GM23338 (cell line): ENCODE measurements at regions not wholly inside any gene's neighbourhood (a gene's known extent, or its start where the extent isn't known, plus 50 kb on each side); places are given as distances from the start of the nearest gene placed in this dataset.

Experiments
- ATAC-seq: fragments of 200-7000 bp; cut with Tn5 transposase; 3 replicates; pipeline ENCODE4 v1.9.1; 2020
- DNase-seq: peaks from one replicate; pipeline ENCODE4 v3.0.0-alpha.2; 2015; ENCODE audit warnings: low spot score
- H2AFZ ChIP-seq: fragments of 200-600 bp; sonication (generic); 2 replicates; pipeline ENCODE4 v1.8.0; 2016; ENCODE audit warnings: antibody characterized with exemption, mild to moderate bottlenecking, moderate library complexity
- H3F3A ChIP-seq: fragments of 200-600 bp; sonication (generic); replicated peaks from 2 replicates; pipeline ENCODE4 v1.8.0; 2017; ENCODE audit warnings: antibody characterized with exemption, mixed run types, low read depth
- H3K27ac ChIP-seq: fragments of 200-600 bp; sonication (generic); 2 replicates; pipeline ENCODE4 v1.6.1; 2016; ENCODE audit warnings: low read depth
- H3K27me3 ChIP-seq: fragments of 200-600 bp; sonication (generic); 2 replicates; pipeline ENCODE4 v1.8.0; 2016; ENCODE audit warnings: mild to moderate bottlenecking, mixed run types, moderate library complexity; ENCODE audit not compliant: insufficient read depth
- H3K36me3 ChIP-seq: fragments of 200-600 bp; sonication (generic); 2 replicates; pipeline ENCODE4 v1.8.0; 2016; ENCODE audit warnings: mild to moderate bottlenecking; ENCODE audit not compliant: insufficient read depth
- H3K4me1 ChIP-seq: fragments of 200-600 bp; sonication (generic); 2 replicates; pipeline ENCODE4 v1.8.0; 2016; ENCODE audit warnings: mild to moderate bottlenecking, moderate library complexity; ENCODE audit not compliant: insufficient read depth
- H3K4me2 ChIP-seq: fragments of 200-600 bp; sonication (generic); 2 replicates; pipeline ENCODE4 v1.7.1; 2017; ENCODE audit warnings: mixed run types
- H3K4me3 ChIP-seq: fragments of 200-600 bp; sonication (generic); 2 replicates; pipeline ENCODE4 v1.6.1; 2016; ENCODE audit warnings: mixed run types
- H3K79me2 ChIP-seq: fragments of 200-600 bp; sonication (generic); replicated peaks from 2 replicates; pipeline ENCODE4 v1.8.0; 2017; ENCODE audit warnings: mild to moderate bottlenecking; ENCODE audit not compliant: insufficient read depth
- H3K9me2 ChIP-seq: fragments of 200-600 bp; sonication (generic); 2 replicates; pipeline ENCODE4 v1.8.0; 2017; ENCODE audit not compliant: insufficient read depth
- H4K20me1 ChIP-seq: fragments of 200-600 bp; sonication (generic); replicated peaks from 2 replicates; pipeline ENCODE4 v1.8.0; 2017; ENCODE audit warnings: mild to moderate bottlenecking; ENCODE audit not compliant: insufficient read depth
- H3K27ac Mint-ChIP-seq: 2 replicates; pipeline ENCODE4 v1.8.0; 2020; ENCODE audit warnings: inconsistent platforms, mild to moderate bottlenecking, moderate library complexity, mixed read lengths
- H3K27me3 Mint-ChIP-seq: 3 replicates; pipeline ENCODE4 v1.8.0; 2022; ENCODE audit warnings: low read depth, mild to moderate bottlenecking, moderate library complexity, mixed read lengths, inconsistent platforms; ENCODE audit not compliant: insufficient read depth, poor library complexity
- H3K36me3 Mint-ChIP-seq: 3 replicates; pipeline ENCODE4 v1.8.0; 2021; ENCODE audit warnings: low read depth, mild to moderate bottlenecking, inconsistent platforms, moderate library complexity, mixed read lengths
- H3K4me1 Mint-ChIP-seq: 3 replicates; pipeline ENCODE4 v1.8.0; 2020; ENCODE audit warnings: mild to moderate bottlenecking, inconsistent platforms, mixed read lengths
- H3K4me3 Mint-ChIP-seq: 3 replicates; pipeline ENCODE4 v1.8.0; 2021; ENCODE audit warnings: moderate library complexity, mild to moderate bottlenecking, inconsistent platforms, mixed read lengths
- H3K9me3 Mint-ChIP-seq: 3 replicates; pipeline ENCODE4 v1.8.0; 2020; ENCODE audit warnings: moderate library complexity, mild to moderate bottlenecking, inconsistent platforms, mixed read lengths
- EZH2phosphoT487 ChIP-seq: fragments of 200-600 bp; sonication (generic); IDR thresholded peaks from one replicate; pipeline ENCODE4 v1.8.1; 2018; ENCODE audit warnings: antibody characterized with exemption; ENCODE audit not compliant: unreplicated experiment
- JUNB ChIP-seq: IDR thresholded peaks from one replicate; pipeline ENCODE4 v1.6.1; 2016; ENCODE audit warnings: antibody characterized with exemption; ENCODE audit not compliant: unreplicated experiment
- REST ChIP-seq: IDR thresholded peaks from one replicate; pipeline ENCODE4 v1.6.1; 2018; ENCODE audit warnings: antibody characterized with exemption; ENCODE audit not compliant: unreplicated experiment
- STAT1 ChIP-seq: IDR thresholded peaks from one replicate; pipeline ENCODE4 v1.6.1; 2016; ENCODE audit warnings: antibody characterized with exemption; ENCODE audit not compliant: unreplicated experiment
- ZNF114 ChIP-seq: fragments of 250-450 bp; sonication (Bioruptor Pico); IDR thresholded peaks from 2 replicates; pipeline ENCODE4 v1.5.0; 2020; ENCODE audit warnings: mild to moderate bottlenecking, moderate library complexity
- ZNF462 ChIP-seq: fragments of 250-450 bp; sonication (Bioruptor Pico); IDR thresholded peaks from 2 replicates; pipeline ENCODE4 v1.5.0; 2020; ENCODE audit warnings: mild to moderate bottlenecking, moderate library complexity

- ATAC-seq, result no peak
- no peaks in the 10 kb centered on the region for H3F3A ChIP-seq
Observed at GRCh38 chr2:34849827-34850226, 1250.7 kb upstream of the FAM98A start.

More at GRCh38 chr2:34849827-34850226, 1250.7 kb upstream of the FAM98A start:
- H3K4me1 ChIP-seq, result peaks cover 14% of the 10 kb centered on the region
- no peak overlapping the region for H3K4me3 Mint-ChIP-seq
- no peak overlapping the region for H3K27ac Mint-ChIP-seq
- H3K4me2 ChIP-seq, result no peak overlapping the region
- H3K27me3 Mint-ChIP-seq, result no peaks in the 10 kb centered on the region
- H3K36me3 ChIP-seq, result no peaks in the 10 kb centered on the region
- no peak overlapping the region for H3K4me3 ChIP-seq
- H3K4me1 Mint-ChIP-seq, result peaks cover 12% of the 10 kb centered on the region; the same call in 2 of the 3 replicates
- H3K79me2 ChIP-seq, result no peaks in the 10 kb centered on the region
- no peak for DNase-seq
- no peaks in the 10 kb centered on the region for H4K20me1 ChIP-seq
- peaks cover 4% of the 10 kb centered on the region; the same call in 2 of the 3 replicates for H3K9me3 Mint-ChIP-seq
- no peaks in the 10 kb centered on the region for H3K27me3 ChIP-seq
- peaks cover 11% of the 10 kb centered on the region; the same call in 1 of the 2 replicates for H3K9me2 ChIP-seq
- no peak overlapping the region for H2AFZ ChIP-seq
- H3K27ac ChIP-seq, result no peak overlapping the region
- no peaks in the 10 kb centered on the region for H3K36me3 Mint-ChIP-seq
- TF ChIP-seq JUNB, result no peak
- no peak for TF ChIP-seq ZNF114 (CRISPR knock-in tag)
- TF ChIP-seq STAT1, result no peak
- TF ChIP-seq EZH2phosphoT487, result no peak
- TF ChIP-seq ZNF462 (CRISPR knock-in tag), result no peak
- no peak for TF ChIP-seq REST
